Renal pelvis (tissue), 1 donor: ENCODE measurements at regions not wholly inside any gene's neighbourhood (a gene's known extent, or its start where the extent isn't known, plus 50 kb on each side); places are given as distances from the start of the nearest gene placed in this dataset.
"Not testable (repeated sequence)": the region's sequence is repeated elsewhere in the genome, so short reads cannot be mapped to it uniquely, and the experiment has no call there.

ENCODE experiments used
- DNase-seq: peaks from one replicate; pipeline ENCODE4 v3.0.0-alpha.2; 2013

DNA sequence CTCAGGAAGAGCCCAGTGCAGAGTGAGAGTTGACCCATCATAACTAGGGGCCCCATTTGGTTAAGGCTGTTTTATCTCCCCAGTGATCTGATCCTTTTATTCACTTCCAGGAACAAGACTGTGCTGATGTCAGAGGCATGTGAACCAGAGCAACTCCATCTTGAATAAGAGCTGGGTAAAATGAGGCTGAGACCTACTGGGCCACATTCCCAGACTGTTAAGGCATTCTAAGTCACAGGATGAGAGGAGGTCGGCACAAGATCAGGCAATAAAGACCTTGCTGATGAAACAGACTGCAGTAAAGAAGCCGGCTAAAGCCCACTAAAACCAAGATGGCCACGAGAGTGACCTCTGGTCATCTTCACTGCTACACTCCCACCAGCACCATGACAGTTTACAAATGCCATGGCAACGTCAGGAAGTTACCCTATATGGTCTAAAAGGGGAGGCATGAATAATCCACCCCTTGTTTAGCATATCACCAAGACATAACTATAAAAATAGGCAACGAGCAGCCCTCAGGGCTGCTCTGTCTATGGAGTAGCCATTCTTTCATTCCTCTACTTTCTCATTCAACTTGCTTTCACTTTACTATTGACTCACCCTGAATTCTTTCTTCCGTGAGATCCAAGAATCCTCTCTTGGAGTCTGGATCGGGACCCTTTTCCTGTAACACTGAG is 55.3 kb upstream of the CHST15 start:
- DNase-seq = not testable (repeated sequence)

DNA sequence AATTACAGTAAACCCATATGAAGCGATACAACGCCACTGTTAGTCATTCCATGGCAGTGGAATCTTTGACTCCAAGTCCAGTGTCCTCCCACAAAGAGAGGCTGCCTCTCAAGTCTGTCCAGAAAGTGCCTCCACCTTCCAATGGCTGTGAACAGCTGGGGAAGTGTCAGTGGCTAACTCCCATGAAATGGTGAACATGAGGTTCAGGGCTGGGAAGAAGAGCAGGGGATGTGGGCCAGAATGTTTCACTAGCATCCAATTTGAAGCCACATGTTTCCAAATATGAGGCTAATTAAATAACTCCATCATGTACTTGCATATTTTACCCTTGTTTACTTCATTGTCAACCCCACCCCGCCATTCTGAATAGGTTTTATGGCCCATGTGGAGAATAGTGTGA is 53.1 kb upstream of the CHST15 start:
- DNase-seq = no peak

DNA sequence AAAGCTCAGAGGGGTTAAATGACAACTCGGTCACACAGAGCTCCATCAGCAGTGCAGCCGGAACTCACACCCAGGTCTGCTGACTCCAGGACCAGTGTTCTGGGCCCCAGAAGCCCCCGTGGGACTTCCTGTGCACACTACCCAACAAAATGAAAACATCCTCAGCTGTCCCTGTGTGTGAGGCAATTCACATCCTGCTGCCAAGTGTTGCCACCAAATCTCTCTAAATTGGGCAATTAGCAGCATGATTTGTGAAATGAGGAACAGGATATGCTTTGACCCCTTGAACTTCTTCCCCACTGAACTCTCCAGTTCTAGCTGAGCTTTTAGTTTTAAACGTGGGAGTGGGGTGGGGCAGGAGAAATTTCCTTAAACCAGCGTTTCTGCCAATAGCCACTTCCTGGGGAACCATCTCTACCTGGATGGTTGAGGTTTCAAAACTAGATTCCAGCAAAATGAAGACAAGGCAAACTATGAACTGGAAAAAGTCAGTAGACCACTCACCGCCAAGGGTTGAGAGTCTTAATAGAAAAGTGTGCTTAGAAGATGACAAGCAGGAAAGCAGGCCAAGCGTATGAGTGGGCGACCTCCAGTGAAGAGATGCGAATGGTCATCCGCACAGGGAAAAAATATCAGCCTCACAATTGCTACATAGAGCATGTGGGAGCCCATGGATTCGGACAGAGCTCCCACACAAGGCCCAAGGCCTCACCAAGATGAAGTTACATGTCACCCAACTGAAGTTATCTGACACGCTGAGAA is 51.9 kb upstream of the CHST15 start:
- peak; percentile 56 for DNase-seq

DNA sequence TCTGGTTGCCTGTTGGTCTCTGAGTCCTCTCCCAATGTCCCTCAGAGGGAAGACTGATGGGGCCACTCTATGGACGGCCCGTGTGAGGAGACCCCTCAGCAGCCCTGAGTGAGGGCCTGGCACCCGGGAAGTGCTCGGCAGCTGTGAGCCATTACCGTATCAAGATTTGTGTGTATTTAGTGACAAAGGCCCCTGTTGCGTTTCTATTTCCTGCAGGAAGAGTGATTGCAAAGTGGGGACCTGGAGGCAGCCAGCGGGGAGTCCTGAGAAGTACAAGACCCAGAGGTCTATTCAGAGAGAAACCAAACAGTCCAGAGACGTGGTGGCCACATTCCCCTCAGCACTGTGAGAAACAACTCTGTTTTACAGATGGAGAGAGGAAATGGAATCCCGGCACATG is 51.1 kb upstream of the CHST15 start:
- no peak for DNase-seq

- no peak for DNase-seq
These were observed 50.3 kb upstream of the CHST15 start for GRCh38 chr10:124143721-124144120.
